Endothelial cell (in vitro differentiated cells): ENCODE measurements at regions not wholly inside any gene's neighbourhood (a gene's known extent, or its start where the extent isn't known, plus 50 kb on each side); places are given as distances from the start of the nearest gene placed in this dataset.

Experiments
- DNase-seq: peaks from one replicate; pipeline ENCODE4 v3.0.0; 2021; ENCODE audit warnings: low spot score
- H3K27ac Mint-ChIP-seq: one replicate; pipeline ENCODE4 v1.8.0; 2021; ENCODE audit warnings: mixed read lengths, inconsistent platforms; ENCODE audit not compliant: unreplicated experiment
- H3K27me3 Mint-ChIP-seq: one replicate; pipeline ENCODE4 v1.8.0; 2021; ENCODE audit warnings: mild to moderate bottlenecking, moderate library complexity, mixed read lengths, inconsistent platforms; ENCODE audit not compliant: unreplicated experiment
- H3K36me3 Mint-ChIP-seq: one replicate; pipeline ENCODE4 v1.8.0; 2021; ENCODE audit warnings: mild to moderate bottlenecking, low read depth, mixed read lengths, inconsistent platforms; ENCODE audit not compliant: unreplicated experiment
- H3K4me1 Mint-ChIP-seq: one replicate; pipeline ENCODE4 v1.8.0; 2021; ENCODE audit warnings: mild to moderate bottlenecking, mixed read lengths, inconsistent platforms; ENCODE audit not compliant: unreplicated experiment
- H3K4me3 Mint-ChIP-seq: one replicate; pipeline ENCODE4 v1.8.0; 2021; ENCODE audit warnings: mild to moderate bottlenecking, mixed read lengths, inconsistent platforms; ENCODE audit not compliant: unreplicated experiment
- H3K9me3 Mint-ChIP-seq: one replicate; pipeline ENCODE4 v1.8.0; 2021; ENCODE audit warnings: mixed read lengths, inconsistent platforms; ENCODE audit not compliant: unreplicated experiment
- TF ChIP-seq, protein P1 (sequence below): fragments of 200-600 bp; sonication (generic); IDR thresholded peaks from one replicate; pipeline ENCODE4 v1.5.0; 2021; ENCODE audit warnings: antibody characterized with exemption; ENCODE audit not compliant: unreplicated experiment

DNA sequence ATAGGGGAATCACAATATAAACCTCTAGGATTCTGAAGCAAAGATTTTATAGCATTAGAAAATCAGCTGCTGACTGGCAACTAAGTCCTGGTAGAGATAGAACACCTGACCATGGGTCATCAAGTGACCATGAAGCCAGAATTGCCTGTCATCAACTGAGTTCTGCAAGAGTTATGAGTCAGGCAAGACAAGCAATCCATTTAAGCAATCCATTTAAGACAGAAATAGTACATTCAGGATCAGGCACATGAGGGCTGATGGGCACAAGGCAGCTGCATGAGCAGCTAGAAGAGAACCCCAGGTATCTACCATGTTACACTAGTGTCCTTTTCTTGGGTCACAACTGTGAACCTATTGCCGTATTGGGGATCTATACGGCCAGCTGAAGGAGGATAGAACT, 98.9 kb downstream of the SPRY1 start:
- Mint-ChIP-seq H3K27me3 (peaks cover 3% of the 10 kb centered on the region), H3K27ac (no peak overlapping the region), H3K9me3 (no peaks in the 10 kb centered on the region), H3K36me3 (no peaks in the 10 kb centered on the region), H3K4me1 (no peaks in the 10 kb centered on the region), H3K4me3 (no peak overlapping the region)
- DNase-seq, result no peak
- TF ChIP-seq, protein P1, sequence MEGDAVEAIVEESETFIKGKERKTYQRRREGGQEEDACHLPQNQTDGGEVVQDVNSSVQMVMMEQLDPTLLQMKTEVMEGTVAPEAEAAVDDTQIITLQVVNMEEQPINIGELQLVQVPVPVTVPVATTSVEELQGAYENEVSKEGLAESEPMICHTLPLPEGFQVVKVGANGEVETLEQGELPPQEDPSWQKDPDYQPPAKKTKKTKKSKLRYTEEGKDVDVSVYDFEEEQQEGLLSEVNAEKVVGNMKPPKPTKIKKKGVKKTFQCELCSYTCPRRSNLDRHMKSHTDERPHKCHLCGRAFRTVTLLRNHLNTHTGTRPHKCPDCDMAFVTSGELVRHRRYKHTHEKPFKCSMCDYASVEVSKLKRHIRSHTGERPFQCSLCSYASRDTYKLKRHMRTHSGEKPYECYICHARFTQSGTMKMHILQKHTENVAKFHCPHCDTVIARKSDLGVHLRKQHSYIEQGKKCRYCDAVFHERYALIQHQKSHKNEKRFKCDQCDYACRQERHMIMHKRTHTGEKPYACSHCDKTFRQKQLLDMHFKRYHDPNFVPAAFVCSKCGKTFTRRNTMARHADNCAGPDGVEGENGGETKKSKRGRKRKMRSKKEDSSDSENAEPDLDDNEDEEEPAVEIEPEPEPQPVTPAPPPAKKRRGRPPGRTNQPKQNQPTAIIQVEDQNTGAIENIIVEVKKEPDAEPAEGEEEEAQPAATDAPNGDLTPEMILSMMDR, result no peak

DNA sequence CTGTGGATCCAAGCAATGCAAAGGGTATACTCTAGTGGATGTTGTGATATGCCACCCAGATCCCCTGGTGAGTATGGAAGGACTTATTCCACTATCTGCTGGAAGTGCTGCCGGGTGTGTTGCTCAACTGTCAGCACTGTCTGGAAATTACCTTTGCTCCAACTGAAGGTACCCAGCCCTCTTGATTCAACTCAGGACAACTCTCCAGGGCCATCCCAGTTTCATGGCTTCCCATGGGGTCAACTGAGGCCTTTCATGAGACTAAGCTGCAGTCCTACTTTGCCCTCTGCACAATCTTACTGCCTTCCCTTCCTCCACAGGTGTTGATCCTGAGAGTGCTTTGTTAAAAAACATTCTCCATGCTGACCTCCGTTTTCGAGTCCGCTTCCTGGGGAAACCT, 99.8 kb downstream of the SPRY1 start:
- Mint-ChIP-seq H3K27ac (no peak overlapping the region), H3K27me3 (peaks cover 3% of the 10 kb centered on the region), H3K9me3 (no peaks in the 10 kb centered on the region), H3K4me1 (no peaks in the 10 kb centered on the region), H3K36me3 (no peaks in the 10 kb centered on the region), H3K4me3 (no peak overlapping the region)
- DNase-seq, result no peak
- TF ChIP-seq, protein P1, result no peak

DNA sequence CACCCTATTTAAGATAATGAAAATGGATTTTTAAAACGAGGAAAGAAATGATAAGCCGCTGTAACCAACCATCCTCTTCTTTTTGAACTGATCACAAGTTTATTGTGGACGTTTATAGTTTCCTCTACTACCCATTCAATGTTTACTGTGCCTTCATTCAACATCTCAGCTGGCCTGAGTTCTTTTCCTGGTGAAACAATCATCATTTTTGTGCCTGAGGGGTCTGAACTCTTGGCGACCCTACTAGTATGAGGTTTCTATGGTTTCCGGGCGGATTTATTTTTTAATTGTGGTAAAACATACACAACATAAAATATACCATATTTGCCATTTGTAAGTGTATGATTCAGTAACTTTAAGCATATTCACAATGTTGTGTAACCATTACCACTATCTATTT, 100.7 kb downstream of the SPRY1 start:
- H3K9me3 Mint-ChIP-seq, result no peaks in the 10 kb centered on the region

DNA sequence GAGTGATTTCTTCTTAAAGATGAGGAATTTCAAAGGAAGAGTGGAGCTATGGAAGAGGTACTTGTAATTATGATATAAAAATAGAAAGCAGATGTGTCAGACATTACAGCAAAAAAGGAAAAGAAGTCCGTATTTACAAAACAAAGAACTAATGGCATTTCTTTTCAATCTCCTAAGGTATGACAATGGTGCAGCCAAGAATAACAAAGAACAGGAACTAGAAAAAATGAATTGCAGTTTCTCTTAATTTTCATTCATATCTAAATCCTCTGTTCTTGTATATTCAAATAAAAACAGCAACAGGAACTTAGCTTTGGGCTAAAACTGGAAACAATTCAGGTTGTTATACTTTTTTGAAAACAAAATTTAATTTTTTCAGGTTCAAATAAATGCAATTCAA, 105.1 kb downstream of the SPRY1 start:
- peaks cover 3% of the 10 kb centered on the region for H3K36me3 Mint-ChIP-seq
- DNase-seq, result no peak
- peaks cover 3% of the 10 kb centered on the region for H3K27me3 Mint-ChIP-seq
- H3K27ac Mint-ChIP-seq, result no peak overlapping the region
- H3K9me3 Mint-ChIP-seq, result no peaks in the 10 kb centered on the region
- no peak overlapping the region for H3K4me3 Mint-ChIP-seq
- peaks cover 15% of the 10 kb centered on the region for H3K4me1 Mint-ChIP-seq
- TF ChIP-seq, protein P1, result no peak

More for the DNA sequence above, 100.7 kb downstream of the SPRY1 start:
- no peak overlapping the region for H3K4me3 Mint-ChIP-seq
- no peak overlapping the region for H3K27ac Mint-ChIP-seq
- DNase-seq, result no peak
- TF ChIP-seq, protein P1, result no peak
- H3K36me3 Mint-ChIP-seq, result no peaks in the 10 kb centered on the region
- H3K4me1 Mint-ChIP-seq, result no peaks in the 10 kb centered on the region
- peaks cover 2% of the 10 kb centered on the region for H3K27me3 Mint-ChIP-seq

DNA sequence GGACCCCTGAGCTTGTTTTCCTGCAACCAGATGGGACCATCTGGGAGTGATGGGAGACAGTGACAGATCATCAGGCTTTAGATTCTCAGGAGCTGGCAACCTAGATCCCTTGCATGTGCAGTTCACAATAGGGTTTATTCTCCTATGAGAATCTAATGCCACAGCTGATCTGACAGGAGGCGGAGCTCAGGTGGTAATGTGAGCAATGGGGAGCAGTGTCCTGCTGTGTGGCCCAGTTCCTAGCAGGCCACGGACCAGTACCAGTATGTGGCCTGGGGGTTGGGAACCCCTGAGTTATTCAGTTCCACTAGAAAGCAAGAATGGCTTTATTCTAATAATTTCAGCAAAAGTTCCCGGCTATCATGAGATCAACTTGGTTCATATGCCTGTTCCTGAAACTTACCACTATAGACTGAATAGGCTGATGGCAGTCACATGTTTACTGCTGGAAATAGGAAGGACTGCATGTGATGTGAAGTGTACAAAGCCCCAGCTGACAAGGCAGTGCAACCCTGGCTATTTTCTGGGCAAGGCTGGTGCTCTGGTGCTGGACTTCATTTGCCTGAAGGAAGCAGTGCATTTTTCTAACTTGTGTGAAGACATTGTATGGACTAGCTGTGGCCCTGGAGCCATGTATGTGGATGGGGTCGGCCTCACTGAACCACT, 107.2 kb downstream of the SPRY1 start:
- Mint-ChIP-seq H3K4me1 (peaks cover 23% of the 10 kb centered on the region), H3K27ac (peak overlapping the region; percentile 18), H3K4me3 (no peak overlapping the region), H3K9me3 (no peaks in the 10 kb centered on the region), H3K27me3 (peaks cover 3% of the 10 kb centered on the region), H3K36me3 (peaks cover 3% of the 10 kb centered on the region)
- DNase-seq, result no peak
- TF ChIP-seq, protein P1, result no peak
